ENCODE measurements at regions not wholly inside any gene's neighbourhood (a gene's known extent, or its start where the extent isn't known, plus 50 kb on each side); places are given as distances from the start of the nearest gene placed in this dataset.

GRCh38 chr18:42583283-42583731, 532.2 kb downstream of the RIT2 start:
- no peak overlapping the region for H2AFZ ChIP-seq (ENCODE audit: low read length)
- H3K79me2 ChIP-seq (ENCODE audit: insufficient read depth, low read length), result no peaks in the 10 kb centered on the region
- no peaks in the 10 kb centered on the region for H3K36me3 ChIP-seq (ENCODE audit: insufficient read depth, low read length)

GRCh38 chr18:42586601-42587000, 528.9 kb downstream of the RIT2 start:
- Histone ChIP-seq H3K79me2 (ENCODE audit: insufficient read depth, low read length) (no peaks in the 10 kb centered on the region), H2AFZ (ENCODE audit: low read length) (no peak overlapping the region), H3F3A (ENCODE audit: low read depth) (no peaks in the 10 kb centered on the region), H3K9ac (ENCODE audit: low read depth, low read length, poor library complexity, severe bottlenecking) (no peak overlapping the region), H3K9me3 (ENCODE audit: insufficient read depth, low read depth, low read length) (no peaks in the 10 kb centered on the region), H4K20me1 (ENCODE audit: insufficient read depth, low read length, poor library complexity, severe bottlenecking) (no peaks in the 10 kb centered on the region), H3K4me1 (ENCODE audit: insufficient read depth, low read length, poor library complexity, severe bottlenecking) (no peaks in the 10 kb centered on the region), H3K9me2 (replicated peaks; ENCODE audit: low read depth, low read length) (no peaks in the 10 kb centered on the region), H3K4me3 (ENCODE audit: low read length, poor library complexity, severe bottlenecking) (no peak overlapping the region), H3K4me2 (ENCODE audit: low read depth, low read length, poor library complexity, severe bottlenecking) (no peak overlapping the region), H3K27me3 (ENCODE audit: insufficient read depth, low read length, poor library complexity, severe bottlenecking) (no peaks in the 10 kb centered on the region), H3K36me3 (ENCODE audit: insufficient read depth, low read length) (no peaks in the 10 kb centered on the region)
- TF ChIP-seq EZH2phosphoT487 (IDR thresholded peaks at IDR 0.05; ENCODE audit: borderline replicate concordance), result no peak

More at GRCh38 chr18:42583283-42583731, 532.2 kb downstream of the RIT2 start:
- no peak for TF ChIP-seq CTCF (conservative IDR thresholded peaks at IDR 0.05; ENCODE audit: low read length)
- TF ChIP-seq EZH2phosphoT487 (IDR thresholded peaks at IDR 0.05; ENCODE audit: borderline replicate concordance), result no peak
- Histone ChIP-seq H4K20me1 (ENCODE audit: insufficient read depth, low read length, poor library complexity, severe bottlenecking) (no peaks in the 10 kb centered on the region), H3K4me3 (ENCODE audit: low read length, poor library complexity, severe bottlenecking) (no peak overlapping the region), H3K4me2 (ENCODE audit: low read depth, low read length, poor library complexity, severe bottlenecking) (no peak overlapping the region), H3K9ac (ENCODE audit: low read depth, low read length, poor library complexity, severe bottlenecking) (no peak overlapping the region), H3K9me3 (ENCODE audit: insufficient read depth, low read depth, low read length) (no peaks in the 10 kb centered on the region), H3F3A (ENCODE audit: low read depth) (no peaks in the 10 kb centered on the region), H3K9me2 (replicated peaks; ENCODE audit: low read depth, low read length) (no peaks in the 10 kb centered on the region), H3K4me1 (ENCODE audit: insufficient read depth, low read length, poor library complexity, severe bottlenecking) (no peaks in the 10 kb centered on the region), H3K27me3 (ENCODE audit: insufficient read depth, low read length, poor library complexity, severe bottlenecking) (no peaks in the 10 kb centered on the region)

GRCh38 chr18:42588786-42589185, 526.7 kb downstream of the RIT2 start:
- H3K9me3 ChIP-seq (ENCODE audit: insufficient read depth, low read depth, low read length), result no peaks in the 10 kb centered on the region
- no peaks in the 10 kb centered on the region for H3K9me2 ChIP-seq (replicated peaks; ENCODE audit: low read depth, low read length)
- H3K36me3 ChIP-seq (ENCODE audit: insufficient read depth, low read length), result no peaks in the 10 kb centered on the region
- H3K4me1 ChIP-seq (ENCODE audit: insufficient read depth, low read length, poor library complexity, severe bottlenecking), result no peaks in the 10 kb centered on the region
- no peak overlapping the region for H3K4me2 ChIP-seq (ENCODE audit: low read depth, low read length, poor library complexity, severe bottlenecking)
- no peak for TF ChIP-seq CTCF (conservative IDR thresholded peaks at IDR 0.05; ENCODE audit: low read length)
- no peaks in the 10 kb centered on the region for H3K79me2 ChIP-seq (ENCODE audit: insufficient read depth, low read length)
- no peak overlapping the region for H2AFZ ChIP-seq (ENCODE audit: low read length)
- H3K27me3 ChIP-seq (ENCODE audit: insufficient read depth, low read length, poor library complexity, severe bottlenecking), result no peaks in the 10 kb centered on the region
- no peaks in the 10 kb centered on the region for H3F3A ChIP-seq (ENCODE audit: low read depth)
- H3K4me3 ChIP-seq (ENCODE audit: low read length, poor library complexity, severe bottlenecking), result no peak overlapping the region
- no peaks in the 10 kb centered on the region for H4K20me1 ChIP-seq (ENCODE audit: insufficient read depth, low read length, poor library complexity, severe bottlenecking)
- H3K9ac ChIP-seq (ENCODE audit: low read depth, low read length, poor library complexity, severe bottlenecking), result no peak overlapping the region

- no peak overlapping the region for H3K4me2 ChIP-seq (ENCODE audit: low read depth, low read length, poor library complexity, severe bottlenecking)
- no peaks in the 10 kb centered on the region for H3K9me3 ChIP-seq (ENCODE audit: insufficient read depth, low read depth, low read length)
- H3K36me3 ChIP-seq (ENCODE audit: insufficient read depth, low read length), result no peaks in the 10 kb centered on the region
- no peaks in the 10 kb centered on the region for H4K20me1 ChIP-seq (ENCODE audit: insufficient read depth, low read length, poor library complexity, severe bottlenecking)
- H3K4me3 ChIP-seq (ENCODE audit: low read length, poor library complexity, severe bottlenecking), result no peak overlapping the region
- H3K79me2 ChIP-seq (ENCODE audit: insufficient read depth, low read length), result no peaks in the 10 kb centered on the region
- H3K4me1 ChIP-seq (ENCODE audit: insufficient read depth, low read length, poor library complexity, severe bottlenecking), result no peaks in the 10 kb centered on the region
- no peaks in the 10 kb centered on the region for H3K9me2 ChIP-seq (replicated peaks; ENCODE audit: low read depth, low read length)
- H3K9ac ChIP-seq (ENCODE audit: low read depth, low read length, poor library complexity, severe bottlenecking), result no peak overlapping the region
- H3F3A ChIP-seq (ENCODE audit: low read depth), result no peaks in the 10 kb centered on the region
- TF ChIP-seq CTCF (conservative IDR thresholded peaks at IDR 0.05; ENCODE audit: low read length) (no peak), EZH2phosphoT487 (IDR thresholded peaks at IDR 0.05; ENCODE audit: borderline replicate concordance) (no peak)
- H2AFZ ChIP-seq (ENCODE audit: low read length), result no peak overlapping the region
- H3K27me3 ChIP-seq (ENCODE audit: insufficient read depth, low read length, poor library complexity, severe bottlenecking), result no peaks in the 10 kb centered on the region
Measured at GRCh38 chr18:42604820-42605219, 510.7 kb downstream of the RIT2 start.
